ENCODE measurements at regions not wholly inside any gene's neighbourhood (a gene's known extent, or its start where the extent isn't known, plus 50 kb on each side); places are given as distances from the start of the nearest gene placed in this dataset.

GRCh38 chr5:124300815-124301621 is 445.4 kb downstream of the ZNF608 start:
- DNase-seq: no peak

GRCh38 chr5:124297826-124298225 is 448.6 kb downstream of the ZNF608 start:
- no peak for DNase-seq

- no peak for DNase-seq
These were observed 454.1 kb downstream of the ZNF608 start for GRCh38 chr5:124292322-124292855.

- DNase-seq: no peak
These were observed 456.7 kb downstream of the ZNF608 start for GRCh38 chr5:124289641-124290311.

- no peak for DNase-seq
These were observed 457.3 kb downstream of the ZNF608 start for GRCh38 chr5:124289130-124289529.

GRCh38 chr5:124287813-124288212 is 458.6 kb downstream of the ZNF608 start:
- no peak for DNase-seq

- DNase-seq: no peak
These were observed 460.7 kb downstream of the ZNF608 start for GRCh38 chr5:124285733-124286132.

GRCh38 chr5:124285071-124285470 is 461.4 kb downstream of the ZNF608 start:
- DNase-seq: no peak

- DNase-seq: no peak
These were observed 463.4 kb downstream of the ZNF608 start for GRCh38 chr5:124283031-124283430.

- DNase-seq: no peak
These were observed 466.4 kb downstream of the ZNF608 start for GRCh38 chr5:124280079-124280478.

GRCh38 chr5:124279146-124279876 is 467.1 kb downstream of the ZNF608 start:
- DNase-seq: no peak

GRCh38 chr5:124278636-124279035 is 467.8 kb downstream of the ZNF608 start:
- no peak for DNase-seq

GRCh38 chr5:124277767-124278545 is 468.5 kb downstream of the ZNF608 start:
- no peak for DNase-seq

GRCh38 chr5:124276166-124276565 is 470.3 kb downstream of the ZNF608 start:
- no peak for DNase-seq

GRCh38 chr5:124274949-124275348 is 471.5 kb downstream of the ZNF608 start:
- DNase-seq: no peak

- DNase-seq: no peak
These were observed 481.9 kb downstream of the ZNF608 start for GRCh38 chr5:124264499-124264898.

GRCh38 chr5:124263680-124264491 is 482.6 kb downstream of the ZNF608 start:
- no peak for DNase-seq

GRCh38 chr5:124262991-124263571 is 483.4 kb downstream of the ZNF608 start:
- DNase-seq: no peak

GRCh38 chr5:124262470-124262869 is 484.0 kb downstream of the ZNF608 start:
- no peak for DNase-seq

- DNase-seq: no peak
These were observed 484.6 kb downstream of the ZNF608 start for GRCh38 chr5:124261848-124262247.

GRCh38 chr5:124260921-124261515 is 485.4 kb downstream of the ZNF608 start:
- DNase-seq: no peak

Data from CD4-positive, alpha-beta T cell treated with Interleukin-1 beta for 1 hour (primary cell).